ENCODE measurements at regions not wholly inside any gene's neighbourhood (a gene's known extent, or its start where the extent isn't known, plus 50 kb on each side); places are given as distances from the start of the nearest gene placed in this dataset.
"Not testable (repeated sequence)": the region's sequence is repeated elsewhere in the genome, so short reads cannot be mapped to it uniquely, and the experiment has no call there.

DNA sequence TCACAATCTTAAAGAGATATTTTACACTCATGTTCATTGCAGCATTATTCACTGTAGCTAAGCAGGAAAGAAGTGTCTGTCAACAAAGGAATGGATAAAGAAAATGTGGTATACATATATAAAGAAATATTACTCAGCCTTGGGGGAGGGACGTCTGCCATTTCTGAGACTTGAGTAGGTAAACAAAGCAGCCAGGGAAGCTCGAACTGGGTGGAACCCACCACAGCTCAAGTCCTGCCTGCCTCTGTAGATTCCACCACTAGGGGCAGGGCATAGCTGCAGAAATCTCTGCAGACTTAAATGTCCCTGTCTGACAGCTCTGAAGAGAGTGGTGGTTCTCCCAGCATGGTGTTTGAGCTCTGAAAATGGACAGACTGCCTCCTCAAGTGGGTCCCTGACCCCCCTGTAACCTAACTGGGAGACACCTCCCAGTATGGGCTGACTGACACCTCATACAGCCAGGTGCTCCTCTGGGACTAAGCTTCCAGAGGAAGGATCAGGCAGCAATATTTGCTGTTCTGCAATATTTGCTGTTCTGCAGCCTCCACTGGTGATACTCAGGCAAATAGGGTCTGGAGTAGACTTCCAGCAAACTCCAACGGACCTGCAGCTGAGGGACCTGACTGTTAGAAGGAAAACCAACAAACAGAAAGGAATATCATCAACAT, 183.3 kb upstream of the SSTR4 start:
- TF ChIP-seq, protein P1, sequence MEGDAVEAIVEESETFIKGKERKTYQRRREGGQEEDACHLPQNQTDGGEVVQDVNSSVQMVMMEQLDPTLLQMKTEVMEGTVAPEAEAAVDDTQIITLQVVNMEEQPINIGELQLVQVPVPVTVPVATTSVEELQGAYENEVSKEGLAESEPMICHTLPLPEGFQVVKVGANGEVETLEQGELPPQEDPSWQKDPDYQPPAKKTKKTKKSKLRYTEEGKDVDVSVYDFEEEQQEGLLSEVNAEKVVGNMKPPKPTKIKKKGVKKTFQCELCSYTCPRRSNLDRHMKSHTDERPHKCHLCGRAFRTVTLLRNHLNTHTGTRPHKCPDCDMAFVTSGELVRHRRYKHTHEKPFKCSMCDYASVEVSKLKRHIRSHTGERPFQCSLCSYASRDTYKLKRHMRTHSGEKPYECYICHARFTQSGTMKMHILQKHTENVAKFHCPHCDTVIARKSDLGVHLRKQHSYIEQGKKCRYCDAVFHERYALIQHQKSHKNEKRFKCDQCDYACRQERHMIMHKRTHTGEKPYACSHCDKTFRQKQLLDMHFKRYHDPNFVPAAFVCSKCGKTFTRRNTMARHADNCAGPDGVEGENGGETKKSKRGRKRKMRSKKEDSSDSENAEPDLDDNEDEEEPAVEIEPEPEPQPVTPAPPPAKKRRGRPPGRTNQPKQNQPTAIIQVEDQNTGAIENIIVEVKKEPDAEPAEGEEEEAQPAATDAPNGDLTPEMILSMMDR (IDR thresholded peaks at IDR 0.05) = peak; percentile 79
- not testable (repeated sequence) for TF ChIP-seq EZH2phosphoT487 (IDR thresholded peaks at IDR 0.05)
